Left lung (tissue), 4 donors: ENCODE measurements at regions not wholly inside any gene's neighbourhood (a gene's known extent, or its start where the extent isn't known, plus 50 kb on each side); places are given as distances from the start of the nearest gene placed in this dataset.
A peak's percentile ranks its signal among the peaks of the same experiment; 100 is the strongest.

ENCODE experiments used
- ATAC-seq: fragments of 200-7000 bp; cut with Tn5 transposase; one replicate; pipeline ENCODE4 v1.9.1; 2020; ENCODE audit warnings: moderate library complexity
- DNase-seq, 4 donors: peaks; one replicate each; pipeline ENCODE4 v3.0.0-alpha.2; 2013 to 2020
- H3K27ac ChIP-seq, 2 donors: fragments of 200-600 bp; sonication (generic) in 1 of 2; one replicate each; pipeline versions ENCODE4 v1.5.0 to v1.8.0; 2020 to 2021
- H3K27me3 ChIP-seq, 2 donors: fragments of 200-600 bp; sonication (generic) in 1 of 2; one replicate each; pipeline versions ENCODE4 v1.5.0 to v1.8.0; 2020 to 2021
- H3K36me3 ChIP-seq, 2 donors: fragments of 200-600 bp; sonication (generic) in 1 of 2; one replicate each; pipeline versions ENCODE4 v1.5.0 to v1.8.0; 2020 to 2021
- H3K4me1 ChIP-seq, 2 donors: fragments of 200-600 bp; one replicate each; pipeline ENCODE4 v1.8.0; 2021
- H3K4me3 ChIP-seq, 2 donors: fragments of 200-600 bp; sonication (generic) in 1 of 2; one replicate each; pipeline versions ENCODE4 v1.5.0 to v1.8.0; 2020 to 2021; ENCODE audit warnings: mild to moderate bottlenecking in 1 of 2
- H3K9me3 ChIP-seq, 2 donors: fragments of 200-600 bp; sonication (generic) in 1 of 2; one replicate each; pipeline versions ENCODE4 v1.5.0 to v1.8.0; 2020 to 2021
- CTCF ChIP-seq, 2 donors: fragments of 200-600 bp; sonication (generic) in 1 of 2; IDR thresholded peaks; one replicate each; pipeline versions ENCODE4 v1.5.0 to v1.8.0; 2021; ENCODE audit warnings: antibody characterized with exemption in 2 of 2
- intact Hi-C, 2 donors: fragments of 100-400 bp; cut with DNase I; formaldehyde crosslinking; loops; one replicate each; pipeline versions ENCODE4 v1.11.2 to v1.14.2; 2022
- donor health status: DM: no; HTN: yes; CAD: no.
- donor health status: DM: no; HTN: no; CAD: no.

GRCh38 chr20:55229451-55229850 is 754.1 kb downstream of the DOK5 start:
- Histone ChIP-seq H3K27ac (no peak overlapping the region), H3K36me3 (no peaks in the 10 kb centered on the region), H3K27me3 (no peaks in the 10 kb centered on the region), H3K9me3 (peaks cover 0 to 8% of the 10 kb centered on the region in 2 donors), H3K4me1 (no peaks in the 10 kb centered on the region), H3K4me3 (no peak overlapping the region)
- intact Hi-C loops: no loop called here
- ATAC-seq (no peak), DNase-seq (no peak)
- TF ChIP-seq CTCF (IDR thresholded peaks at IDR 0.05): no peak

GRCh38 chr20:55216525-55217242 is 741.3 kb downstream of the DOK5 start:
- Histone ChIP-seq H3K27me3 (no peaks in the 10 kb centered on the region), H3K27ac (no peak overlapping the region), H3K4me1 (no peaks in the 10 kb centered on the region), H3K36me3 (no peaks in the 10 kb centered on the region), H3K9me3 (peaks cover 0 to 20% of the 10 kb centered on the region in 2 donors), H3K4me3 (no peak overlapping the region)
- ATAC-seq: peak; percentile 19
- DNase-seq: peak in 2 of 4 donors; percentile 16 to 21
- TF ChIP-seq CTCF (IDR thresholded peaks at IDR 0.05): no peak
- intact Hi-C loops: no loop called here

GRCh38 chr20:55213653-55214052 is 738.3 kb downstream of the DOK5 start:
- Histone ChIP-seq H3K36me3 (no peaks in the 10 kb centered on the region), H3K9me3 (peaks cover 0 to 17% of the 10 kb centered on the region in 2 donors), H3K27ac (no peak overlapping the region), H3K4me1 (no peaks in the 10 kb centered on the region), H3K27me3 (no peaks in the 10 kb centered on the region), H3K4me3 (no peak overlapping the region)
- no peak for TF ChIP-seq CTCF (IDR thresholded peaks at IDR 0.05)
- intact Hi-C loops: no loop called here
- no peak for ATAC-seq
- no peak for DNase-seq

- H3K4me3 ChIP-seq: no peak overlapping the region
- DNase-seq: no peak
- no peak for TF ChIP-seq CTCF (IDR thresholded peaks at IDR 0.05)
- no peak overlapping the region for H3K27ac ChIP-seq
- intact Hi-C loops: no loop called here
- H3K9me3 ChIP-seq: peaks cover 0 to 16% of the 10 kb centered on the region in 2 donors
- ATAC-seq: no peak
- H3K4me1 ChIP-seq: no peaks in the 10 kb centered on the region
- H3K27me3 ChIP-seq: no peaks in the 10 kb centered on the region
- no peaks in the 10 kb centered on the region for H3K36me3 ChIP-seq
These were observed 736.1 kb downstream of the DOK5 start for GRCh38 chr20:55211481-55211880.

GRCh38 chr20:55205665-55206064 is 730.3 kb downstream of the DOK5 start:
- Histone ChIP-seq H3K36me3 (no peaks in the 10 kb centered on the region), H3K9me3 (no peaks in the 10 kb centered on the region), H3K4me3 (no peak overlapping the region), H3K27me3 (no peaks in the 10 kb centered on the region), H3K4me1 (no peaks in the 10 kb centered on the region), H3K27ac (no peak overlapping the region)
- intact Hi-C loops: no loop called here
- DNase-seq (no peak), ATAC-seq (no peak)
- TF ChIP-seq CTCF (IDR thresholded peaks at IDR 0.05): no peak
